BJ (cell line): ENCODE measurements at regions not wholly inside any gene's neighbourhood (a gene's known extent, or its start where the extent isn't known, plus 50 kb on each side); places are given as distances from the start of the nearest gene placed in this dataset.

ENCODE experiments used
- CTCF ChIA-PET: fragments of 350-600 bp; formaldehyde crosslinking; extraction: SDS; loops from one replicate; lab custom pipeline; 2021; ENCODE audit warnings: antibody characterized with exemption, inconsistent platforms; lab: Yijun Ruan, JAX
- POLR2A ChIA-PET: fragments of 300-600 bp; sonication (Branson Sonifier 250); formaldehyde crosslinking; extraction: SDS; loops from one replicate; lab custom pipeline; 2021; ENCODE audit warnings: antibody characterized with exemption; lab: Charles Lee
- DNase-seq: peaks from one replicate; pipeline ENCODE4 v3.0.0-alpha.2; 2011; ENCODE audit warnings: low read depth
- H3K27me3 ChIP-seq: 2 replicates; pipeline ENCODE4 v1.6.0; 2011; ENCODE audit warnings: low read length; ENCODE audit not compliant: control insufficient read depth, insufficient read depth
- H3K36me3 ChIP-seq: 2 replicates; pipeline ENCODE4 v1.5.1; 2011; ENCODE audit warnings: low read length; ENCODE audit not compliant: control insufficient read depth, insufficient read depth
- H3K4me3 ChIP-seq: 2 replicates; pipeline ENCODE4 v1.5.1; 2011; ENCODE audit warnings: low read depth, mild to moderate bottlenecking, control low read depth, low read length
- CTCF ChIP-seq: IDR thresholded peaks from 2 replicates; pipeline ENCODE4 v1.5.1; 2011; ENCODE audit warnings: low read depth, mild to moderate bottlenecking, control low read depth, inconsistent platforms, low read length, moderate library complexity; ENCODE audit not compliant: insufficient read depth

- H3K4me3 ChIP-seq: no peak overlapping the region
- CTCF ChIA-PET: no interaction called here
- no peaks in the 10 kb centered on the region for H3K36me3 ChIP-seq
- no peaks in the 10 kb centered on the region for H3K27me3 ChIP-seq
- no peak for DNase-seq
- POLR2A ChIA-PET: no interaction called here
- TF ChIP-seq CTCF: no peak
Measured at GRCh38 chr4:125390727-125391126, 76.0 kb downstream of the FAT4 start.

- no peaks in the 10 kb centered on the region for H3K27me3 ChIP-seq
- CTCF ChIA-PET: no interaction called here
- POLR2A ChIA-PET: no interaction called here
- H3K4me3 ChIP-seq: no peak overlapping the region
- DNase-seq: no peak
- no peaks in the 10 kb centered on the region for H3K36me3 ChIP-seq
- no peak for TF ChIP-seq CTCF
Measured at GRCh38 chr4:125392694-125393093, 77.9 kb downstream of the FAT4 start.

DNA sequence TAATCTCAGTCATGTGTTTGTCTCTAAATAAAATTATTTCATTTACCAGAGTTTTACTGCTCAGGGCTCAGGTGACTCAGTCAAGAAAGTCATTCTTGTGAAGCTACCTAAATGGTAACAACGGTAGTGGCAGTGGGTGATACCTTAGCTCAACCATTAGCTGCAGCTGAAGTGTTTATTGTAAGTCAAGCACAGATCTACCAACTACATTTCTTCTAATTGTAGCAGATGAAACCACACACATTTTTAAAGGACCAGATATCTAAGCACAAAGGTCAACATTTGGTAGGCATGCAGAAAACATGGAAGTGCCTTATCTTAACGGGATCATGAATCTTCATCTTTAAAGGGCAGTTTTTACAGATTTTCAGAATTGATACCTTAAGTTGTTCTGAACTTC lies 79.1 kb downstream of the FAT4 start:
- DNase-seq: no peak
- ChIA-PET CTCF (no interaction called here), POLR2A (no interaction called here)
- no peaks in the 10 kb centered on the region for H3K27me3 ChIP-seq
- no peak overlapping the region for H3K4me3 ChIP-seq
- no peak for TF ChIP-seq CTCF
- no peaks in the 10 kb centered on the region for H3K36me3 ChIP-seq

DNA sequence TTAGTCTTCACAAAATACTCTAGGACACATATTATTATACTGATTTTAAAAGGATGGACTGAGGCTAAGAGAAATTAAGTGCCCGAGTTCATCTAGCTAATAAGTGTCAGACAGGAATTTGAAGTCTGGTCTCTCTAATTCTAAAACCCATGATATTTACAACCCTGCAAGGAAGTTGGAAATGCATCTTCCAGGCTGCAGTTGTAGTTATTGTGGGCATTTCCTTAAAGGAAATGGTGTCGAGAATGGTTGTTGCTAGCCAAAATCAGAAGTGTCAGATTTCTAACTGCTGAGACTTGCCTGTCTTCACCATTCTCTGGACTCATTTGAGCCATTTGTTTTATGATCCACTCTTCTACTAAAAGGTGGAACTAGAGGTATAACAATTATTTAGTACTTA lies 82.5 kb downstream of the FAT4 start:
- TF ChIP-seq CTCF: no peak
- Histone ChIP-seq H3K27me3 (no peaks in the 10 kb centered on the region), H3K4me3 (no peak overlapping the region), H3K36me3 (no peaks in the 10 kb centered on the region)
- CTCF ChIA-PET: no interaction called here
- no peak for DNase-seq
- POLR2A ChIA-PET: no interaction called here

GRCh38 chr4:125398263-125399002 lies 83.7 kb downstream of the FAT4 start:
- POLR2A ChIA-PET: no interaction called here
- CTCF ChIA-PET: no interaction called here
- no peaks in the 10 kb centered on the region for H3K36me3 ChIP-seq
- no peaks in the 10 kb centered on the region for H3K27me3 ChIP-seq
- DNase-seq: no peak
- no peak for TF ChIP-seq CTCF
- no peak overlapping the region for H3K4me3 ChIP-seq
